HEK293 (cell line): ENCODE measurements at regions not wholly inside any gene's neighbourhood (a gene's known extent, or its start where the extent isn't known, plus 50 kb on each side); places are given as distances from the start of the nearest gene placed in this dataset.

ENCODE experiments used
- PBX3 ChIP-seq: sonication (generic); formaldehyde crosslinking; IDR thresholded peaks from 2 replicates; pipeline ENCODE4 v1.8.1; 2022; ENCODE audit warnings: mild to moderate bottlenecking, moderate library complexity, missing genetic modification reagents
- ZNF664 ChIP-seq: fragments of 450-650 bp; formaldehyde crosslinking; IDR thresholded peaks from 2 replicates; pipeline ENCODE4 v1.5.1; 2016; ENCODE audit warnings: missing biosample characterization, missing genetic modification characterization

- no peak for TF ChIP-seq PBX3
- TF ChIP-seq ZNF664 = no peak
These were observed 152.3 kb upstream of the MAD2L1 start for GRCh38 chr4:120218981-120219380.
